MM.1S (cell line): ENCODE measurements at regions not wholly inside any gene's neighbourhood (a gene's known extent, or its start where the extent isn't known, plus 50 kb on each side); places are given as distances from the start of the nearest gene placed in this dataset.

ENCODE experiments used
- DNase-seq: peaks from one replicate; pipeline ENCODE4 v3.0.0-alpha.2; 2015
- H2AFZ ChIP-seq: fragments of 300-600 bp; sonication (generic); 2 replicates; pipeline ENCODE4 v1.6.0; 2016; ENCODE audit warnings: antibody characterized with exemption, low read length
- H3F3A ChIP-seq: fragments of 300-600 bp; sonication (generic); 2 replicates; pipeline ENCODE4 v1.6.1; 2016; ENCODE audit warnings: mild to moderate bottlenecking, antibody characterized with exemption, low read length, moderate library complexity, mixed read lengths; ENCODE audit not compliant: insufficient read depth
- H3K27ac ChIP-seq: fragments of 300-600 bp; sonication (generic); 2 replicates; pipeline ENCODE4 v1.5.1; 2016; ENCODE audit warnings: mild to moderate bottlenecking, low read length
- H3K27me3 ChIP-seq: fragments of 300-600 bp; sonication (generic); replicated peaks from 2 replicates; pipeline ENCODE4 v1.6.0; 2016; ENCODE audit warnings: low read length; ENCODE audit not compliant: insufficient read depth
- H3K36me3 ChIP-seq: fragments of 300-600 bp; sonication (generic); replicated peaks from 2 replicates; pipeline ENCODE4 v1.6.1; 2016; ENCODE audit warnings: mild to moderate bottlenecking, low read length, mixed read lengths; ENCODE audit not compliant: insufficient read depth
- H3K4me1 ChIP-seq: fragments of 300-600 bp; sonication (generic); 2 replicates; pipeline ENCODE4 v1.6.1; 2016; ENCODE audit warnings: low read length, mixed read lengths
- H3K4me2 ChIP-seq: fragments of 300-600 bp; sonication (generic); 2 replicates; pipeline ENCODE4 v1.6.0; 2016; ENCODE audit warnings: low read depth, low read length
- H3K4me3 ChIP-seq: fragments of 300-600 bp; sonication (generic); 2 replicates; pipeline ENCODE4 v1.5.1; 2016; ENCODE audit warnings: low read length, mixed read lengths
- H3K79me2 ChIP-seq: fragments of 300-600 bp; sonication (generic); 2 replicates; pipeline ENCODE4 v1.6.1; 2016; ENCODE audit warnings: mixed run types, low read length, mixed read lengths
- H3K9ac ChIP-seq: fragments of 300-600 bp; sonication (generic); 2 replicates; pipeline ENCODE4 v1.6.1; 2016; ENCODE audit warnings: low read length, mixed read lengths
- H3K9me2 ChIP-seq: fragments of 300-600 bp; sonication (generic); replicated peaks from 2 replicates; pipeline ENCODE4 v1.6.1; 2016; ENCODE audit warnings: mild to moderate bottlenecking, low read length, mixed read lengths; ENCODE audit not compliant: insufficient read depth
- H3K9me3 ChIP-seq: fragments of 300-600 bp; sonication (generic); replicated peaks from 2 replicates; pipeline ENCODE4 v1.6.1; 2016; ENCODE audit warnings: mild to moderate bottlenecking, low read length, mixed read lengths; ENCODE audit not compliant: insufficient read depth
- H4K20me1 ChIP-seq: fragments of 300-600 bp; sonication (generic); 2 replicates; pipeline ENCODE4 v1.6.1; 2016; ENCODE audit warnings: mild to moderate bottlenecking, low read length, moderate library complexity, mixed read lengths; ENCODE audit not compliant: insufficient read depth
- CTCF ChIP-seq: fragments of 300-600 bp; sonication (generic); IDR thresholded peaks from 2 replicates; pipeline ENCODE4 v1.5.1; 2016; ENCODE audit warnings: antibody characterized with exemption, low read length, mixed read lengths
- EZH2 ChIP-seq: fragments of 300-600 bp; sonication (generic); optimal IDR thresholded peaks from 2 replicates; pipeline ENCODE3; 2017; ENCODE audit warnings: low read depth, mild to moderate bottlenecking, antibody characterized with exemption, low read length, mixed read lengths
- EZH2phosphoT487 ChIP-seq: fragments of 300-600 bp; sonication (generic); IDR thresholded peaks from 2 replicates; pipeline ENCODE4 v1.6.1; 2018; ENCODE audit warnings: antibody characterized with exemption, low read length

GRCh38 chr3:182180654-182181385, 469.1 kb downstream of the SOX2 start:
- TF ChIP-seq EZH2phosphoT487 = no peak
- Histone ChIP-seq H3K9ac (no peak overlapping the region), H3K4me1 (no peaks in the 10 kb centered on the region), H3K79me2 (no peaks in the 10 kb centered on the region), H3K36me3 (no peaks in the 10 kb centered on the region), H3K27ac (no peak overlapping the region), H3F3A (no peaks in the 10 kb centered on the region), H3K9me2 (no peaks in the 10 kb centered on the region), H3K4me2 (no peak overlapping the region), H4K20me1 (no peaks in the 10 kb centered on the region), H3K9me3 (no peaks in the 10 kb centered on the region), H3K27me3 (no peaks in the 10 kb centered on the region), H3K4me3 (no peak overlapping the region), H2AFZ (no peak overlapping the region)
- DNase-seq = no peak

GRCh38 chr3:182182531-182182968, 470.8 kb downstream of the SOX2 start:
- Histone ChIP-seq H3K27me3 (no peaks in the 10 kb centered on the region), H3F3A (no peaks in the 10 kb centered on the region), H3K4me2 (no peak overlapping the region), H3K4me1 (no peaks in the 10 kb centered on the region), H3K9me2 (no peaks in the 10 kb centered on the region), H3K79me2 (no peaks in the 10 kb centered on the region), H3K36me3 (no peaks in the 10 kb centered on the region), H3K27ac (no peak overlapping the region), H3K9ac (no peak overlapping the region), H3K4me3 (no peak overlapping the region), H2AFZ (no peak overlapping the region), H4K20me1 (no peaks in the 10 kb centered on the region), H3K9me3 (no peaks in the 10 kb centered on the region)
- TF ChIP-seq CTCF (no peak), EZH2 (no peak), EZH2phosphoT487 (no peak)
- DNase-seq = no peak

- no peak for DNase-seq
- no peaks in the 10 kb centered on the region for H3K9me2 ChIP-seq
- H3K4me1 ChIP-seq = no peaks in the 10 kb centered on the region
- no peak overlapping the region for H3K27ac ChIP-seq
- no peak for TF ChIP-seq CTCF
- no peak for TF ChIP-seq EZH2phosphoT487
- no peak for TF ChIP-seq EZH2
- no peak overlapping the region for H3K9ac ChIP-seq
- no peak overlapping the region for H3K4me3 ChIP-seq
- H3K79me2 ChIP-seq = no peaks in the 10 kb centered on the region
- no peaks in the 10 kb centered on the region for H3F3A ChIP-seq
- H3K36me3 ChIP-seq = no peaks in the 10 kb centered on the region
- no peak overlapping the region for H2AFZ ChIP-seq
- no peaks in the 10 kb centered on the region for H3K9me3 ChIP-seq
- no peak overlapping the region for H3K4me2 ChIP-seq
- no peaks in the 10 kb centered on the region for H3K27me3 ChIP-seq
- H4K20me1 ChIP-seq = no peaks in the 10 kb centered on the region
These were observed 472.1 kb downstream of the SOX2 start for GRCh38 chr3:182183716-182184430.

- Histone ChIP-seq H3K9me2 (no peaks in the 10 kb centered on the region), H3F3A (no peaks in the 10 kb centered on the region), H3K27ac (no peak overlapping the region), H3K9ac (no peak overlapping the region), H3K36me3 (no peaks in the 10 kb centered on the region), H3K4me1 (no peaks in the 10 kb centered on the region), H3K4me2 (no peak overlapping the region), H3K79me2 (no peaks in the 10 kb centered on the region), H3K4me3 (no peak overlapping the region), H2AFZ (no peak overlapping the region), H3K9me3 (no peaks in the 10 kb centered on the region), H3K27me3 (no peaks in the 10 kb centered on the region), H4K20me1 (no peaks in the 10 kb centered on the region)
- DNase-seq = no peak
- TF ChIP-seq CTCF = no peak
- TF ChIP-seq EZH2phosphoT487 = no peak
- TF ChIP-seq EZH2 = no peak
These were observed 473.6 kb downstream of the SOX2 start for GRCh38 chr3:182185313-182185712.
